HG02981 (cell line): ENCODE measurements at regions not wholly inside any gene's neighbourhood (a gene's known extent, or its start where the extent isn't known, plus 50 kb on each side); places are given as distances from the start of the nearest gene placed in this dataset.

Experiments
- ATAC-seq: cut with Tn5 transposase; IDR thresholded peaks from one replicate; pipeline ENCODE4 v1.9.1; 2021; ENCODE audit warnings: mild to moderate bottlenecking, moderate library complexity; ENCODE audit not compliant: unreplicated experiment

DNA sequence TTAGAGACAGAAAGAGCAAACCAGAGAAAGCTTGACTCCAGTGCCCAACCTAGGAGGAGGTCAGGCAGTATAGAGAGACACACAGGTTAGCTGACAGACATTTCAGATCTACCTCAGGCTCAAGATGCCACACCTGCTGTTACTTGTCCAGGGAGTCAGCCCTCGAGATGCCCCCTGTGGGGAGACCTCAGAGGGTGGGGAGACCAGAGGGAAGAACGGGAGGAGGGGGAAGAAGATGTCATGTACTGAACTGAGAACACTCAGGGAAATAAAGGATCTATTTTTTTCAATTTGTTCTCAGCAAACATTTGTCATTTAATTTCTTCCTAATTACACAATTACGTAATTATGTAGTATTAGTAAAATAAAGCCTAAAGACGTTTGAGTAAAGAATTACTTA, 196.3 kb upstream of the CADM1 start:
- no peak for ATAC-seq

DNA sequence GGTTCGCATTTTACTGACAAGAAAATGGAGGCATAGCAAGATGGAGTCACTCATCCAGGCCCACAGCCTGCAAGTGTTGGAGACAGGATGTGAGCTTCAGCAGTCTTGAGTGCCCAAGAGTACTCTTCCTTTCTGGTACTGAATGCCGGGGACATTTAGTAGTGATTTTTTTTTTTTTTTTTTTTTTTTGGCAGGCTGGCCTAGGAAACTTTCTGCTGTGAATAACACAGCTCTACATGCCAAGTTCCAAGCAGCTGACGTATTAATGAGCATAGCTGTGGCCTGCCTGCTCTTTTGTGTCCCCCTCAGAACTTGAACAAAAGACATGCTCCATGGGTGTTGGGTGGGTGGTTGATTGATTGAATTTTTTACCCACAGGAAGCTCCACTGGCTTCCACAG, 195.5 kb upstream of the CADM1 start:
- ATAC-seq = no peak

DNA sequence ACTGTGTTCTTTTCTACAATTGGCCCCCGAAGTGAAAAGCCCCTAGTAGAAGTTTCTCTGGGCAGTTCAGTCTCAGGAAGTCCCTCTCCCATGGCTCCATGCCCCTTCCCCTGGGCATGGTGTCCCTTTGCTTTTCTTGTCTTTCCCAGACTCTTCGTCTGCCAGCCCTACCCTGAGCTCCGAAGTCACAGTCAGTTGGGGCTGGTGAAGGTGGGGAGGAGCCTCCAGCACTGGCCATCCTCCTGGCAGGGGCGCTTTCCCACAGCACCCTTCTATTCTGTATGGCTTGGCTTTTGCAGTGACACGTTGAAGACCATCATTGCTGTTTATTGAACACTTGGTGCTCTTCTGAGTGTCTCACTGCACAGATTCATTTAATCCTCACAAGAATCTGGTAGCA, 195.1 kb upstream of the CADM1 start:
- ATAC-seq = no peak

DNA sequence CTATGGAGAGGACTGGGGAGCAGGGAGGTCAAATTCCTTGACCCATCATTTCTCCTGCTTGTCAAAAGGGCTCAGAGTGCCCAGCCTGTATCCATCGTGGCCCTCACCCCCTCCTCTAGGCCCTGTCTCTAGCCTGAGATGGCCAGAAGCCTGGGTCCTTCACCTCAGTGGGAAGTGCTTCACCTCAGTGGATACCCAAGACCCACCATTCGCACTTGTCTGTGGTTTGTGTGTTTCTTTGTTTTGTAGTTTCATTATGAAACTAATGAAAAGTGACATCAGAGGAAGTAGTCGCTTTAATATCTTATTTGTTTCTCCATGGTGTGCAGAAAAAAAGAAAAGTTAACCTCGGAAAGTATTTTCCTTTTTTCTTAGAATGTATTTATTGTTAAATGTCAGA, 194.0 kb upstream of the CADM1 start:
- no peak for ATAC-seq

DNA sequence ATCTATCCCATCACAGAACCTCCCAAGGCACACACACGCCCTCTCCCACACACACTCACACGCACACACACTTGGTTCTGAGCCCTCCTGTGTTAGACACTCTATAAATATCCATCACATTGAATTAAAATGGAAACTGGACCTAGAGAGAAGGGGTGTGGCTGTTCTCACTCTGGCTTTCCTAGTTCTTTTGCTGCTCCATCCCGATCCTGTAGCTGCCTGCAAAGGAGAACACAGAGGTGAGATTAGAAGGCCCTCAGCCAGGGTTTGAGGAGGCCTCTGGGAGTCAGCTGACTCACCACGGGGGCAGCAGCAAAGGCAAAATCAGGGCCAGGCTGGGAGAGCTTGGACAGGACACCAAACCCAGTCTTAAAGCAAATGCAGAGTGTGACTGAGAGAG, 192.3 kb upstream of the CADM1 start:
- ATAC-seq = no peak

DNA sequence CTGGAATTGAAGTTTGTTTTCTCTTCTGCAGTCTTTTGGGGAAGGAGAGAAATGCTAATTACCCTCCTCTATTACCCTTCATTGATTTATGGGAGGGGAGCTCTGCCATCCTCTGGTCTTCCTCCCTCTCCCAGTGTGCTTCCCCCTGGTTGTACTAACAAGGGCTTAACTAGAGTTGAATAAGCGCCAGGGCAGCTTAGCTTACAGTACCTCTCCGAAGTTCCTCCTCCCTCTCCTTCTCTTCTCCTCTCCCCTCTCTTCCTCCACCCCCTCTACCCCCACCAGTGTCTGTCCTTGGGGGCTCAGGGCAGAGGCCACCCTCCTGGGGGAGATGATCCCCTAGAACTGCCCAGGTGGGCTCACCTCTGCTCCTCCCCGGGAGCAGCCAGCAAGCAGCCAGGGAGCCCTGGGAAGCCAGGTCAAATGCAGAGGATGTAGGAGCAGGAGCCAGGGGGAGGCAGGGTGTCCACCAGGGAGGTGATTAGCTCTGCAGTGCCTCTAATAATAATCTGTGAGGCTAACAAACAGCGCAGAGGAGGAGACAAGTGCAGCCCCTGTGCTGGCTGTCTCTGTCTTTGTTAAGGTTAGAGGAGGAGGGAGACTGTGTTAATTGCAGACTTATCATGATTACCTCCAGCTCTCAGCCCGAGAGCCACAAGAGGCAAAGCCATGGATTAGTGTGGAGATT, 191.6 kb upstream of the CADM1 start:
- no peak for ATAC-seq

DNA sequence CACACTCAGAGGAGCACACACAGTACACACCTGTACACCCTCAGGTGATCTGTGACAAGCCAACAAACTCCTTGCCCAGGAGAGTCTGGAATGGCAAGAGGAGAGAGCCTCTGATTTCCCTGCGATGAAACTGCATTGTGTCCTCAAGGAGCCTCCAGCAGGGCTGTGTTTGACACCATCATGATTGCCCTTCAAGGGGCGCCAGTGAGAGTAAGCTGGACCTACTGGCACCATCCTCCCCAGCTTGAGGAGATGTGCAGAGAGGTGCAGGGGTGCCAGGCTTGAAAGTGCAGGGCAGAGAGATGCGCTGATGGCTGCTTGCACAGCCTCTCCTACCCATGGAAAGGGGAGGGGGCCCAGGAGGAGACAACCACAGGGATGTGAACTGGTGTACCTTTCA, 188.8 kb upstream of the CADM1 start:
- ATAC-seq = no peak

DNA sequence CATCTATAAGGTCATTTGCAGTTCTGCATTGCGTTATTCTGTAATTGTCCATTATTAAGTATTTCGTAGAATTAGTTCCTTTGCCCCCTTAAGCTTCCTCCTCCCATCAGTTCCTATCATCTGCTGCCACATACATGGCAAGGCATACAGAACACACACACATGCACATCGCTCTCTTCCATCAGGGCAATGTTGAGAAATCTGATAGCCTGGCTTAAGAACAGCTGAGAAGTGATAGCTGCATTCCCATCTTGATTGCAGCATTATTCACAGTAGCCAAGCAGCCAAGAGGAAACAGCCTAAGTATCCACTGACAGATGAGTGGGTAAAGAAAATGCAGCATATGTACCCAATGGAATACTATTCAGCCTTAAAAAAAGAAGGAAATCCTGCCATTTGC, 186.8 kb upstream of the CADM1 start:
- ATAC-seq = no peak

DNA sequence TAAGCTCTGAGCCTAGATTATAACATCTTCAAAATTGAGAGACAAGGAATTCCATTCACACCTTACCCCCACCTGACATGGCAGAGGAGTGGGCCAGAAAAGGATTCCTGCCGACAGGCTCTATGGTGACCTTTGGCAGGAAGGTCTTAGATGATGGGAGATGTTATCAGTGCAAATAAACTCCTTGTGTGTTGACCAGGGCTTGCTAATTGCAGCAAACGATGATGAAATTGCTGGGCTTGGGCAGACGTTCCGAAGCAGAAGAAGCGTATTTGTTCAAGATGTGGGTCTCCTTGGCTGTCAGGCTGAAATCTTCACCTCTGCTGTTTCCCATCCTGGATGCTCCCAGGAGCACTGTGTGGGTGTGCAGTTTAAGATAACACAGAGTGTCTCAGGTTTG, 183.7 kb upstream of the CADM1 start:
- no peak for ATAC-seq

DNA sequence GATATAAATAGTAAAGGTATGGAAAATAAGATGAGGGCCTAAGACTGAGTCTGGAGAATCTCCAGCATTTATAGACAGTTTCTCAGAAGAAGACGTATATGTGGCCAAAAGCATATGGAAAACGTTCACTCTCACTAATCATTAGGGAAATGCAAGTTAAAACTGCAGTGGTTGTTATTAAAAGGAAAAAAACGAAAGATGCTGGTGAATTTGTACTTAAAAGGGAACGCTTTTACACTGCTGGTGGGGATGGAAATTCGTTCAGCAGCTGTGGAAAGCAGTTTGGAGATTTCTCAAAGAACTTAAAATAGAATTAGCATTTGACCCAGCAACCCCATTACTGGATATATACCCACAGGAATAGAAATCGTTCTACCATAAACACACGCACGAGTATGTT, 180.5 kb upstream of the CADM1 start:
- ATAC-seq = no peak

DNA sequence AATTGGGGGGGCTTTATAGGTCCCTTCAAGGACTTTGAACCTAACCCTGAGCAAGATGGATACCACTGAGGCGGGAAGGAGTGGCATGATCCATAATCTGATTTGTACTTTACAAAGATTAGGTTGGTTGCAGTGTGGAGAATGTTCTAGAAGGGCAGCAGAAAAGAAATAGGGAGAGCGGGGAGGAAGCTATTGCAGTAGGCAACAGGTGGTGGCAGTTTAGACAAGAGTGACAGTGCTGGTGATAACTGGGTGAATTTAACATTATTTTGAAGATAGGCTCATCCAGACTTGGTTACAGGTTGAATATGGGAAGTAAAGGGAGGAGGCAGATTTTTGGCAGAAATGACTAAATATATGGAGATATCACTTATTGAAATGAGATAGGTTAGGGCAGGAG, 179.9 kb upstream of the CADM1 start:
- ATAC-seq = no peak

DNA sequence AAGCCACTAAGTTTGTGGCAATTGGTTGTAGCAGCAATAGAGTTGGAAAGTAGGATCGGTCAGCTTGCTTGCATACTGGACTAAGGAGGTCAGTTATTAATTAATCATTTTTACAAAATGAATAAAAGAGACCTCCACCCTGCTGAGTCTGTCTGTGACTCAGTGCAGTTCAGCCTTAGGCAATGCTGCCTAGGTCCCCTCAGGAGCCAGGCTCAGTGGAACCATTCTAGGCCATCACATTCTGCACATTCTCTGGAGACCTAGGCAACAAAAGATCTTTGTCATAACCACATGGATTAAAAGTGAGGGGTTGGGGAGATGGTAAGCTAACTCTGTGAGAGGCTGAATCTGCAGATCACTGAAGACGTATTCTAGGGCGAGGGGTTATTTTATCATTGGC, 178.7 kb upstream of the CADM1 start:
- ATAC-seq = no peak

DNA sequence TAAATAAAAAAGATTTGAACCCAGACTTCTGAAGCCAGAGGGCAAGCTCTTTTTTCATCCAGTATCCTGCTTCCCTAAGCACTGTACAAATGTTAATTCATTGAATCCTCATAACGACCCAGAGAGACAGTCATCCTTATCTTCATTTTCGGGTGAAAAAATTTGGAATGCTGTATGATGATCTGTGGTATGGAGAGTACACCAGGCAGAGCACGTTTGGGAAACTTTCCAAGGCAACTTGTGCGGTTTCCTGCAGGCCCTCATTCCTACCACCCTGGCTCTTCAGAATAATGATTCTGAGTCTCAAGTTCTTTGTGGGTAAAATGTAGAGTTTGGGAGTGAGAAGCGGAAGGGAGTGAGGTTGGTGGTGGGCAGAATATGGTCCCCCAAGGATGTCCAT, 177.9 kb upstream of the CADM1 start:
- no peak for ATAC-seq

DNA sequence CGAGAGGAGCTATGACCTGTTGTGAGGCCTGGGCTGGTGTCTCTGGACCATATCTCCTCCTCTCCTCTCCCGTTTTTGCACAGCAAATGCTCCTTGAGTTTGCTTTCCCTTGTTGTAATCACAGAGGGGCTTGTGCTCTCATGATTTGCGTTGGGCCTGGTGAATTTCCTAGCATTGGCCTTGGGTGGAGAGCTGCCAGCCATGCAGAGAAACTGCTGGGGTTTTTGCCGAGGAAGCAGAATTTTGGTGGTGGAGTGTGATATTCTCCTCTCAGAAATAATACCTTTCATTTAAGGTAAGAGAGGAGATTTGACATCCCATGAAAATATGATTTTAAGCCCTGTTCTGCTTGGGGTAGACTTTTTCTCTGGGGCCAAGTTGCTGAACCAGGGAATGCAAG, 175.7 kb upstream of the CADM1 start:
- ATAC-seq = no peak

DNA sequence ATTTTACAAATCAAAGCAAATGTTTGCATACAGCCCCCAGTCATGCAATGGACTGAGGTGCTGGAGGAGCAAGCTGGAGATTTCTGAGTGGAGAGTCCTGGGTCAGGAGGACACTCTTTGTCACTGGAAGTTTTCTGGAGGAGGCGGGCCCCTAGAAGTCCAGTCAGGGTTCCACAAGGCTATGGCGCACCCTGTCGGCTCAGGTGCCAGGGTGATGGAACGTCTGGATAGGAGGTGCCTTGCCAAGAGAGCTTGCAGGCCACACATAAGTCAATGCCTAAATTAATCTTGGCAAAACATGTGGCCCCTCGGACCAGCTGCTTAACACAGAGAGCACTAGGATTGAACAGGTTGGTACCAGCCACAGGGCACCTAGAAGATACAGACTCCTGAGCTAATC, 174.7 kb upstream of the CADM1 start:
- ATAC-seq = no peak

DNA sequence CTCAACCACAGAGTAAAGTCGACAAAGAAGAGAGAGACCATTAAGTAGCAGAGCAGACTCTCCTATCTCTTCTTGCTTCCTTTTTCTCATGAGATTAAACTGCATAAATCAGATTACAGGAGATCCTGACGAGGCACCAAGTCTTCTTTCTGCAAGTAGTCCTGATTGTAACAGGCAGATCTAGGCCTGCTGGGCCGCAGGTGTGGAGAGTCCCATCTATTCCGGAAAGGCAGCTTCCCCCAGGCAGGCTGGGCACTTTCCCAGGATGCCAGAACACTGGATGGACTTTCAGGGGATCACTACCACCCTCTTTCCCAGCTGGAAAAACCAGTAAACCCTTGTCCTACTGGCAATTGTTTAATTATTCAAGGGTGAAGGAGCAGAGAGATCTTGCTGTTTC, 173.0 kb upstream of the CADM1 start:
- ATAC-seq = no peak

DNA sequence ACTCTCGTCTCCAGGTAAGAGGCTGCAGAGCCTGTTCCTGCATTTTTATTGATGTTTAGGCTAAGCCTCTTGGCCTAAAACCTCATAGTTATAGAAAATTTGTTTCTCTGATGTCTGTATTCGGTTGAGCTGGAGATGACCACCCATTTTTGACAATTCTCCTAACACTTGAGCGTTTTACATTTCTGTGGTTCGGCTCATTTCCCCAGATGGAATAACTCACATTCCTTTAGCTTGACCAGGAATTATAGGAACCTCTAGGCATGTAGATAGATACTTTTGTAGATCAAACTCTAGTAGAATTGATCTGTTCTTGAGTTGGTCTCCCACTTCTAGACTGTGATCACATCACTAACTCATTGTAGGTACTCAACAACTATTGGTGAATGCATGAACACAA, 172.6 kb upstream of the CADM1 start:
- no peak for ATAC-seq

DNA sequence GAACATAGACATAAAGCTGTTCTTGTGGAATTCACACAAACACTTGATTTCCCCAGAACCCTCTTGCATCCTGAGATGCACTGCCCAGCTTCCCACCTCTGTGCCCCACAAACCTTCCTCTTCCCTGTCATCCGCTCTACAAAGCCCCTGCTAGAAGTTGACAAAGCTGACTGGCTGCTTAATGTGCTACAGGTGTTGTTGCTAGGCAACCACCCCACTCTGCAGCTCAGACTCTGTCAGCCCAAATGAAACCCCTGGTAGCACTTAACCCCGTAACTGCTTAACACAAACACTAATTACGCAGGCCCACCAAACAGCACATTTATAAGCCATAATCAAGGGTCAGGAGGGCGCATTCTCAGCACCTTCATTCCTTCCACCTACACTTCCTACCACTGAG, 172.0 kb upstream of the CADM1 start:
- ATAC-seq = no peak

DNA sequence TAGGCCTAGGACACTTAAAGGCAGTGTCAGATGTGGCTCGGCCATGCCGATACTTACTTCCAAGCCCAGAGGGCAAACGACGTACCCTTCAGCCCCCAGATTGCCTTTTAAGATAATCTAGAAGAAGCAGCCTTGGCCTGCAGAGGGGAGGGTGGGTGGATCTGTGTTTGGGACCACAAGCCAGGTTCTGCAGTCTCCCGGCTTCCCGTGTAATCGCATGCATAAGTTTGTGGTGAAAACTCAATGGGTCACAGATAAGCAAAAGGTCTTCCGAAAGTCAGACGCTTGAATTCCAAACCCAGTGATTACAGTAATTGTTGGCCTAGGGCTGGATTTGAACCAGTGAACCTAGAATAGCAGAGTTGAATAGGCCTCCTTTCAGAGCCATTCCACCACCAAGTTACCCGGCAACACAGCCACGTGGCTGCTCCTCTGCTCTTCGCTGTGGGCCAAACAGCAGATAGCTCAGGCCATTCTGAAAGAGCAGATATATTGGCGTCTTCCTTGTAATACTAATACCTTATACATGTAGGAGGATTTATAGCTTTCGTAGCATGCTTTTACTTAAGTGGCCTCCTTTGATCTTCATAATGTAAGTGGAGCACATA, 170.8 kb upstream of the CADM1 start:
- no peak for ATAC-seq

DNA sequence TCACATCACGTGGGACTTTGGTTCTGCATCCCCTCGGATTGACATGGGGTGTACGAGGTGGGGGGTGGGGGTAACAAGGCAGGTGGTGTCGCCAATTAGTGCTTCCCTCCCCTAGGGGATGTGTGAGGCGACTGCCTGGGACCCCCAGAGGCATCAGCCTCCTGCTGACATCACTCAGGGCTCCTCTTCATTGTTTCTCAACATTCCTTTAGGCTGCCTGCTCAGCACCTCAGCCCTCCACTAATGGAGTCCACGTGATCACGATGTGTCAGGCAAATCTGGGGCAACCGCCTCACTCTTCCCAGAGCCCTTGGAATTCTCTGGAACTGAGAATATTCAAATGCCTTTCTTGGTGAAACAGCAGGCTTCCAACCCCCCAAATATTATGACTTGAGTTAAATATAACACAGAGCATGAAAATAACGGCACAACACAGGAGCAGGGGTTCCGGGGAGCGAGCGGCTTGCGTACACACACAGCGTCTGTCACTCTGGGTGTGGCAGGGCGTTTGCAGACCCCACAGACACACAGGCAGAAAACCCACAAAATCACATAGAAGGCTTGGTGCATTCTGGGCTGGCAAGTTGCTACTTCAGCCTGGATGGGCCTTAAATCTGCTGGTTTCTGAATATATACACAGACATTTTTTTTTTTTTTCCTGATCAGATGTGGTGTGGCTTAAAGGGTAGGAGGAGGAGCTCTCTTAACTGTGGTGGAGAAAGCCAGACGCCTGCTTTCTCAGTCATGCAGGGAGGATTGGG, 170.1 kb upstream of the CADM1 start:
- no peak for ATAC-seq

DNA sequence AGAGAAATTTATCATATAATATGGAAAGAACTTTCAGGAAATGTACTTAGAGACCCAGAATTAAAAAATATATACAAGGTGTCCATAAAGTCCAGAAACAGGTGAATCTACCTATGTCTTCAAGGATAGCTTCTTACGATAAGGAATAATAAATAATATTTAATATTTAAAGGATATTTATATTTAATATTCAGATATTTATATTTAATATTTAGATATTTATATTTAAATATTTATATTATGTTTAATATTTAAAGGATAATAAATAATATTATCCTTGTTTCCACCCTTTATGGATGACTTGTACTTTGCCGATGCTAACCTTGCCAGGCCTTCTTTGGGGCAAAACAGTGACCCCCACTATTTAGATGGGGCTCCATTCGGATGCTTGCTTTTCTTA, 169.5 kb upstream of the CADM1 start:
- no peak for ATAC-seq

DNA sequence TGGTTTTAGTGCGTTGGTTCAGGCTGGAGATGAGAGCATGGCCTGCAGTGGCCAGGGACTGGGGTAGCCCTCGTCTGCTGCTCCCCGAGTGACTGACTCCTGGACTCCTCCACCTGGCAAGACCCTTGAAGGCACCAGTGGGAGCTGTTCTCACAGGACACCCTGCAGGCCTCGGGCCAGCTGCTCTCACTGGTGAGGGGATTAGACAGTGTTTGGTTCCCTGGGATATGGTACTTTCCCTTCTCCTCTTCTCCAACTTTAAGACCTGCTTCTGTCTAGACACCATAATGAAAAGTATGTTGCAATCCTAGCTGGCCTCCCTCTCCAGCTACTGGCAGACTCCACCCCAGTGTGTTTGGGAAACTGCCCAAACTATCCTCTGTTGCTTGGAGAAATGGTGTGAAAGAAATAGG, 168.8 kb upstream of the CADM1 start:
- no peak for ATAC-seq
